ENCODE measurements at regions not wholly inside any gene's neighbourhood (a gene's known extent, or its start where the extent isn't known, plus 50 kb on each side); places are given as distances from the start of the nearest gene placed in this dataset.
"Not testable (repeated sequence)": the region's sequence is repeated elsewhere in the genome, so short reads cannot be mapped to it uniquely, and the experiment has no call there.

DNA sequence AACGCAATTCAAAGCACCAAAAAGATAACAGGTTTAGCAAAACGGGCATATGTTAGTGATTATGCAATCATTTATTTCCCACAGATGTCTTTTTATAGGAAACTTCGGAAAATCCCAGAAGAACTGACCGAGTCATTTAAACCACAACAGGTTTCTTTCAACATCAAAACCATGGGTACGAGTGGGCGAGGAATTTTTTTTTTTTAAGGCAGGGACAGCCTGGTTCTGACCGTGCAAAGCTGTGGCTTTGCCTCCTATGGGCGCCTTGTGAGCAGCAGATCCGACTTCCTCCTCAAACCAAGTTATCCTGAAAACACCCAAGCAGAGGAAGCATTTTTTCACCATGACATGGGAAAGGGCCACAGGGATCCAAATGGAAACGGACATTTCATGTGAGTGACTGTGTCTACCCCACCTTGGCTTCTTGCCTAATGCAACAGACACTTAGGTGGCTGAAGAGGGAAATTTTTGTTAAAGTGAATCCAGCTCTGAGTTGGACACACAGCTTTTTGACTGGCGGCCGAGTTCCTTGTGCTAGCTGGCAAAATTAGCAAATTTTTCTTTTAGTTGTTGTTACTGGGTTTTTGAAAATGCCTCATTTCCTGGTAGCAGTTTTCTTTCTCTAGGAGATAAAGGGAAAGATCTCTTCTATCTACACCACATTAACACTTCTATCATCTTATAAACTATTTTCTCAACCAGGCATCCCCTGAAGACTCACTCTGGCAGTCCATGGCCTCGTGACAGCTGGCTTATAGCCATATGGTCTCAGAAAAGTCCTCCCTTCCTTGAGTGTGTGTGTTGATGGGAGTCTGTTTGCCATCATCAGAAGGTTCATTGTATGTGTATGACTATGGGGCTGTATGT is 487.4 kb upstream of the ZEB2 start:
- no peak for DNase-seq (ENCODE audit: low read depth, low spot score)

DNA sequence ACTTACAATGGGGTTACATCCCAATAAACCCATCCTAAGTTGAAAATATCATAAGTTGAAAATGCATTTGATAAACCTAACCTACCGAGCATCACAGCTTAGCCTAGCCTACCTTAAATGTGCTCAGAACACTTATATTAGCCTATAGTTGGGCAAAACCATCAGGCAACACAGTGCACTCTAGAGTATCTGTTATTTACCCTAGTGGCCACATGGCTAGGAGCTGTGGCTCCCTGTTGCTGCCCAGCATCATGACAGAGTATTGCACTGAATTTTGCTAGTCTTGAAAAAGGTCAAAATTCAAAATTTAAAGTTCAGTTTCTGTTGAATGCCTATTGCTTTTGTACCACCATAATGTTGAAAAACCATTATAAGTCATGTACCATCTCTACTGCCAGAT is 482.7 kb upstream of the ZEB2 start:
- DNase-seq (ENCODE audit: low read depth, low spot score): no peak

DNA sequence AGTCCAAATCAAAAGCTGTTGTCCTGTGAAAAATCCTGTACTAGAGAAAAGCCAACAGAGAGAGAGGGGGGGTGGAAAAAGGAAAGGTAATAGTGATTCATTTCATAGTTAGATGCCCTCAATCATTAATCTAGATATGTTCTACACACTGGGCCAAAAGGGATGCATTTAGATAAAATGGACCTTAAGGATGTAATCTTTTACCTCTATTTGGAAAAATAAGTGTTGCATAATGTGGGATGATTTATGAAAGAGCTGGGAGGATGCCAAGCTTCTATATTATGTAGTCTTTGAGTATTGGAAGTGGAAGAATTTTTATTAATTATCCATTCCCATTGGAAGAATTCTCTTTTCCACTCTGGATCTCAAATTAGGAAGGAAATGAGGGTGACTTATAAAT is 480.5 kb upstream of the ZEB2 start:
- no peak for DNase-seq (ENCODE audit: low read depth, low spot score)

DNA sequence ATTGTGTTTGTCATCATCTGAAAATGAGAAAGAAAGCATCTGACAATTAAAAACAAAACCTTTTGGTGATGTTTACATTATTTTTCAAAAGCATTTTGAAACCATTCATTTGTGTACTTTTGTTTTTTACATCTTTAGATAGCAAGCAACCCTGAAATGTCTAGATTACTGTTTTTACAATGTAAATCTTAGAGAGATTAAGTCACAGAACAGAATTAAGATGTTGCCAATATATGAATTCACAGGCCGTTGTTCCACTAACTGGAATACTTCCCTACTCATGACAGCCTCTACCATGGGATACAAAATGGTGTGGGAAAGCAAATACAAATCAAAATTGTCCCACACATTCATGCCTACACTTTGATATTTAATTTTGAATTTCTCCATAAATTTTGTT is 480.0 kb upstream of the ZEB2 start:
- DNase-seq (ENCODE audit: low read depth, low spot score): no peak

DNA sequence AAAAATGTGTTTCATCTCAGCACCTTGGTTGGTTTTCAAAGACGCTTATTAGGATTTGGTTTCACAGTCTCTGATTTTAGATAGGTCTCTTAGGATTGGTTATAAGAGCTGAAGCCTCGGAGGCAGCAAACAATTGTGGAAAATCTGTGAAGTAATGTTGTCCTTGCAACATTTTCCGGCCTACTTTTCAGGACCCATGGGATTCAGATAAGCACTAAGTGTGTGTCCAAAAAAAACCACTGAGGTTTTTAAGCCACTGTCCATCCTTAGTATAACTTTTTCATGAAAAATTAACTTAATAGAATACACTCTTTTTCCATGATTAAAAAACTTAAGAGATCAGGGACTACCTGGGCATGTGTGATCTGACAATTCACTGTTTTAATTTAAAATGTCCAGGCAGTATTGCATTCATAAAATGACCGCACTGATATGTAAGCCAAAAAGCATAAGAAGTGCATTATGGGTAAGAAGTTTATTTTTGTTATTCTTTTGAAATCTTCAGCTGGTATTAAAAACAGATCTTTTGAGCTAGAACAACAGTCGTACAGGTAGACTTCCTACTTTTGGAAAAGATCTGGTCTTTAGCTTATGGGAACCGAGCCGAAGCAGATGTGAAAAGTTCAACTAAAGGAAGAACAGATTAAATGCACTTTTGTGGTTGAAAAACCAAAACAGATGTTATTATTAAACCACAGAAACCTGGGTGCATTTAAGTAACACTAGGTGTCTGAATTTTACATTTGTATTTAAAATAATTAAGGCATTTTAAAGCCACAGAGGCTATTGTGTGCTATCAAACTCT is 479.4 kb upstream of the ZEB2 start:
- DNase-seq (ENCODE audit: low read depth, low spot score): no peak

DNA sequence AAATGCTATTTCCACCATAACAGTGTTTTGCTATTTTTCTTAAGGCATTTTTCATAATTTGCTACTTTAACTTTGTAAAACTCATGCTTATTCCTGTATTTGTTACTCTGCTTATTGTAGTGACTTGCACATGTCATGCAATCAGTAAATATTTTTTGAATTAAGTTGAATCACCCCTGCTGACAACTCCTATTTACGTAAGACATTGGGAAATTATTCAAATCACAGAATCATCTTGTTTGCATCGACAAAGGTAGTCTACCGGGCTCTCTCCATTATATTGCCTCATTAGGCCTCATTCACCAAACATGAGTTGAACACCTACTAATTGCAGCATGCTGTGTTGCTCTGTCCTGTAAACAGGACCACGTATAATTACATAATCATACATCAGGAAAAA is 478.5 kb upstream of the ZEB2 start:
- no peak for DNase-seq (ENCODE audit: low read depth, low spot score)

DNA sequence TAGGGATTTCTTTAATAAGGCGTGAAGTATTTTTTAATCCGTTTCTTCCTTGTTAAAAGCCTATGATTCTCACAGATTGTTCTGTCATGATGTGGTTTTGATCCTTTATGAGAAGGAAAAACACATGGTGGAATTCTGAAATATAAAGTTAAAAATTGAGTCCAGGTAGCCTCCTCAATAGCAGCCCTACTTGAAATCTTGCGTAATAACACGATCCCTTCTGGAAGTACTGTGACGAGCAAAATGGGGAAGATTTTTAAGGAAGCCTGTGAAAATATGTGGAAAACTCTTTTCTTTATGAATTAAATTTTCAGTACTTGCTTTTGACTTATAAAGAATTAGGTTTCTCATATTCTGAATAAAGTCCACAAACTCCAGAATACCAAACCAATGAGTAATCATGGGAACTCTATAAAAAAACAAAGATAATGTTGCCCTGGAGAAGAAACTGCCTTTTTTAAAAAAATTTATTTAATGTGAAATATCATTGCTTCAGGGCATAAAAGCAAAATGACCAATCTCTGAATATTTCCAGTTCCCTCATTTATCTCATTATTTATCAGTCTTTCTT is 476.4 kb upstream of the ZEB2 start:
- no peak for DNase-seq (ENCODE audit: low read depth, low spot score)

DNA sequence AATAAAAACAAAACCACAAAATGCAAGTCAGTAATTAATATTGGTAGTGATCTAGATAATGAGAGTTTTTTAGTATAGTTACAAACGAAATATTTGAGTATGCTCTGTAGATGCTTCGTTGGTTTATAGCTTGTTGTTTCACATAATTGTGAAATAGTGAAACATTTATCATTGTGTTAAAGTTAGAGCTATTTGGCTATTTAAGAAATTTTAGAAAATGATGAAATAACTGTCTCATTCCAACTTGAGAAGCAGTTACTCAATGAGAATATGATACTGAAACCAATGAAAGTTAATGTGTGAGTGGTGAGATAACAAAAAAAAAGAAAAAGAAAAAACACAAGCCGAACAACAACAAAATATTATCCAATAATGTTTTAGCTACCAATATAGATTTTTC is 475.6 kb upstream of the ZEB2 start:
- no peak for DNase-seq (ENCODE audit: low read depth, low spot score)

DNA sequence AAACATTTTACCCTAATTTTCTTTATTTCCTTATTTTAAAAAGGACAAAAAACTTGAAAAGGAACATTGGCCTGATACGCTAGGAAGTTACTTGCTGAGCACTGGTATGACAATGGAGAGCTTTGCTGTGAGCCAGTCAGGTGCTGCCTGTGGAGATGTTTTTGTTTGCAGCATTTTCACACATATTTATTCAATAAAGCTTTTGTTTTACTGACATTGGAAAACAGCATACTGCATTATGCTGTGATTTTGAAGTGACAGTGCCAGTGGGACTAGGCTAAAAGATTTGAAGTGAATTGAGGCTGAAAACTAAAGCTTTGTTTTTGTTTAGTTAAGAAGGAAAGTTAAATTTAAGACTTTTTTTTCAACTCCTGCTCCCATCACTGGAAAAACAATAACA is 470.7 kb upstream of the ZEB2 start:
- no peak for DNase-seq (ENCODE audit: low read depth, low spot score)

DNA sequence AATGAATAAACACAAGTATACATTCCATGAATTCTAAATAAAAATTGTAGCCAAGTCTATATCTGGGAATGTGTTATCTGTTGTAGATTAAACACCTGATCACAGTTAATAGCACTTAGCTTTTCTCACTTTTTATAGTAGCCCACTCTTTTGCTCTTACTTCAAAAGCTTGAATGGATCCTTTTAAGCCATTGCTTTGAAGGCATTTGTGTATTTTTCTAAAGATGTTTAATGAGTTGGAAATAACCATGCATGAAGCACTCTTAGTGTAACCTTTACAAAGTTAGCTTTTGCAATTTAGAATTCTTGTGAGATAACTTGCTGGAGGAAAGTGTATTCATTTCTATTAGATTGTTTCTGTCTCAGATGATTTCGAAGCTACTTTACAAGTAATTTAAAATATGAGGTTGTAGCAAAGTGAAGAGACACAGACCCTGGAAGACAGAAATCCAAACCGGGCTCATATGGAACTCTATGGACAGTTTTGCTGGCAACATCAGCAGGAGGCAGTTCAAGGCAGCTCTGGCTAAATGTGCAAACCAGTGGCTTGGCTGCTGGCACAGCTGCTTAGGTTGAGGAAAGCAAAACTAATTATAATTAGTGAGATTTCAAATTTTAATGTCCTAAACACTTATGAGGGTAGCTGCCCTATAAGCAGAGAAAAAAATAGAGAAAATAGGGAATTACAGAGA is 469.8 kb upstream of the ZEB2 start:
- DNase-seq (ENCODE audit: low read depth, low spot score): no peak

DNA sequence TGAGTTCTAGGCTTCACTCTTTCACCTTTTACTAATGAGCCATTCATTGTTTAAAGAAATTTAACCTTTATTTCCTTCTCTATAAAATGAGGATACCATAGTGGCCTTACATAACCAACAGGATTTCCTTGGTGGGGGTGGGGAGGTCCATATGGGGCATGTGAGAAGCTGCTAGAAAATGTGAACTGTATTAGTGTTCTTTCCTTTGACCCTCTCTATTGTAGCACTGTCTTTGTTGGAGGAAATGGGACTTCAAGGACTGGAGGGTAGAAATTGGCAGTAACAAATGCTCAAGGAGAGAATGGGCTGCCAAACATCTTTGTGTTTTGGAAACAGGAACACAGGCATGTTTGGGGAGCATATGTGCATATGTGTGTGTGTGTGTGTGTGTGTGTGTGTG is 468.7 kb upstream of the ZEB2 start:
- DNase-seq (ENCODE audit: low read depth, low spot score): no peak

DNA sequence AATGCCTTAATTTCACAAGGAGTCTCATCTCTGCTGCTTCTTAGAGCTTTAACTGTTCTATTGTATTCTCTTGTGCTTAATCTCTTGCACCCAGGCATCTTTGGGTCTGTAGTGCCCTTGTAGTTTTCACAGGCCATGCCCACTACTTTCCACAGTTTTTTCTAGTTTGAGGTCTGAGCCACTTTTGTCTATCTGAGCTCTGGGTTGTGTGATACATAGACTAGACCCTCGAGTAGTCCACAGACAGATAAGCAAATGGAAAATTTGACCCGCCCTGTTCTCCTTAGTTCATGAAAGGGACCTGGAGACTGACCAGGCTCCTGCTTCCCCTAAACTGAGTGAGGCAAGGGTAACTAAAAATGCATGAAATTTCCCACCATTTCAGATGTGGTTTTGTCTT is 466.8 kb upstream of the ZEB2 start:
- DNase-seq (ENCODE audit: low read depth, low spot score): no peak

DNA sequence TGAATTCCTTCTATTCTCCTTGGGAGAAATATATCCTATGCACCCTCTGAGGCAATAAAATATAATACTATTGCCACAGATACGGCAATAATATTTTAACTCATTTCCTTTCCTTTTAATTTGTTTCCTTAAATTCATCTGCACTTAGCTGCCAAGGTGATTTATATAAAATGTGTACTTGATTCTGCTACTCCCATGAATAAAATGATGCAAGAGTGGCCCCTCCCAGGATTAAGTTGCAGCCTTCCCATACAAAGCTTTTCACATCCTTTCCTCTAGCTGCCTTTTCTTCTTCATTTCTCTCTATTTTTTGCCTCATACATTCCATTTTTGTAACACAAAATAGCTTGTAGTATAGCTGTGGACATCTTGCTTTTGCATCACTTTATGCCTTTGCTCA is 464.1 kb upstream of the ZEB2 start:
- DNase-seq (ENCODE audit: low read depth, low spot score): no peak

DNA sequence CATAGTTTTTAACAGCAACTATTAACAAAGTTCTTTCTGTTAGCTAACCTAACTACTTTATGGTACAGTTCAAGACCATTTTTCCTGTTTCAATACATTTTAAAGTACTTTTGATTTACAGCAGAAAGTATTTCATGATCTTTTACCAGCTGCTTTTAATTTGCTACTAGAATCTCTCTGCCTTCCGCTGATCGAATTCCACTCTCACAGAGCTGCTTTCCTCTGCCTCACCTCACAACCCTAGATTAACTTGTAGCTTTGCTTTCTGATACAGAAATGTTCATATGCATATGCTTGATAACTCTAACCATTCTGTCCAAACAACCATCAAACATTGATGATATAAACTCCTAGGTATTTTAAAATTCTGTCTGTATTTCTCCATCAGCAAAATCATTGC is 463.2 kb upstream of the ZEB2 start:
- no peak for DNase-seq (ENCODE audit: low read depth, low spot score)

DNA sequence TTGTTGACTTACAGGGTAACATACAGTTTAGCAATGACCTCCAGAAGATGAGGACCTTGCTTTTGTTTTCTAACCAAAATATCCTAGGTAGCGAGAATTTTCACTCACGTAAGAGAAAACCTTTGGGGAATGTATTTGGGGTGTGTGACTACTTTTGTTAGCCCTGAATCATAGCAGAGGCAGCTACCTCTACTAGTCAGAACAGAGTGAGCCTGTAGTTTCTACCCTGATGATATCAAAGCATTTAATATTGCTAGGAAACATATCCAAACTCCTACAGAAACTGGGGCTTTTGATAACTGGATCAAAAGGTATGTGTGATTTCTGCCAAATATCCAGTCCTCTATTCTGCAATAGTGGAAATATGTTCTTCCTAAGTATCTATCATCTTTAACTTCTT is 462.6 kb upstream of the ZEB2 start:
- no peak for DNase-seq (ENCODE audit: low read depth, low spot score)

DNA sequence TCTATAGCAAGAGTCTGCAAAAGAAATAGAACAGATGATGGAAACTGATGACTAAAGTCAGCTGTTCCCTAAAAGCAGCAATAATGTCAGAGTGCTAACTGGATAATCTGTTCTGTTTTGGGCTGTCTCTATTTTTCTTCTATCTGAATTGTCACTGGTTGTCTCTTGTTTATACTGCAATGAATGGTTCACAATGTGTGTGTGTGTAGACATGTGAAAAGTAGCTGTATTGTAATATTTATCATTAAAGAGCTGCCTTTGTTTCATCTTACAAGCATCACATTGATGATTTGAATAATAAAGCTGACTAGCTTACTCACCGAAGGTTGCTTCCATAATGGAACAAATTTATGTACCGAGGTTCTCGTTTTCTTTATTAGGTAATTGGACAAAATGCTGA is 456.0 kb upstream of the ZEB2 start:
- no peak for DNase-seq (ENCODE audit: low read depth, low spot score)

DNA sequence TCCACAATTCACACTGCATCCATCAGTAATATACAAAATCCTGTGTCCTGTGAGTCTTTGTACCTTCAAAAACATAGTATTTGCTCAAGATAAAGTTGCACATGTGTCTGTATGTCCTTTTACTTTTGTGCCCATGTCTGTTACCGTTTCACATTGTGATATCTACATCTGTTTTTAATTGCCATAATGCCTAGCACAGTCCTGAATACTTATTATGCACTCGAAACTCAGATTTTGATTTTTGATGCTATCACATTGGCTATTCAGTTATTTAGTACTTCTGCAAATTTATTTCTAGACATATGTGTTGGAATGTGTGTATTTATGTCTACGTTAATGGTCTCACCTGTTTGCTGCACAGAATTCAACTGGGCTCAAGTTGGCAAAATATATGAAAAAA is 452.8 kb upstream of the ZEB2 start:
- DNase-seq (ENCODE audit: low read depth, low spot score): no peak

DNA sequence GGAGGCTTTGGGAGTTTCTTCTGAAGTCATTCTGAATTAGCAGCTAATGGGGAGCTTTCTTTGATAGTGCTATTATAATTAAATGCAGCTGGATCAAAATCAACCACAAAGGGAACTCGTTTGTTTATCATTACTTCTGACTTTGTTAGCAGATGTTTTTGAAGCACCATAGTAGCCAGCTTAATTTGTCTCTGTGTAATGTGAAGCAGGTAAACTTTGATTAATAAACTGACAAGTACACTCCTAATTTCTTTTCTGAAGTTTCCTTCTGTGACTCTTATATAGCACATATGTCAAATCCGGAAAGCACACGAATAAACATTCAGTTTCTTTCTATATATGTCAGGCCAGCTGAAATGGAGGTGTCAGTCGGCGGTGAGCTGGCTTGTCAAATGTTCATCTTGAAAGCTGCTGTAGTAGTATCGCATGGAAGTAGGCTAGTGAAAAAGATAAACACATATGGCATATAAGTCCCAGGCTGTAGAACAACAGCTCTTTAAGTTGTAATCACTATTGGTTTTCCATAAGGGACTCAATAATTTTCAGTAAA is 451.9 kb upstream of the ZEB2 start:
- no peak for DNase-seq (ENCODE audit: low read depth, low spot score)

DNA sequence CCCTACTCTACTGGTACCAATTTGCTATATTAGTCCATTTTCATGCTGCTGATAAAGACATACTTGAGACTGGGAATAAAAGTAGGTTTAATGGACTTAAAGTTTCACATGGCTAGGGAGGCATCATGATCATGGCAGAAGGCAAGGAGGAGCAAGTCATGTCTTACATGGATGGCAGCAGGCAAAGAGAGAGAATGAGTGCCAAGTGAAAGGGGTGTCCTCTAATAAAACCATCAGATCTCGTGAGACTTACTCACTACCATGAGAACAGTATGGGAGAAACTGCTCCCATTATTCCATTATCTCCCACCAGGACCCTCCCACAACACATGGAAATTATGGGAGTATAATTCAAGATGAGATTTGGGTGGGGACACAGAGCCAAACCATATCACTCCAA is 450.5 kb upstream of the ZEB2 start:
- not testable (repeated sequence) for DNase-seq (ENCODE audit: low read depth, low spot score)

DNA sequence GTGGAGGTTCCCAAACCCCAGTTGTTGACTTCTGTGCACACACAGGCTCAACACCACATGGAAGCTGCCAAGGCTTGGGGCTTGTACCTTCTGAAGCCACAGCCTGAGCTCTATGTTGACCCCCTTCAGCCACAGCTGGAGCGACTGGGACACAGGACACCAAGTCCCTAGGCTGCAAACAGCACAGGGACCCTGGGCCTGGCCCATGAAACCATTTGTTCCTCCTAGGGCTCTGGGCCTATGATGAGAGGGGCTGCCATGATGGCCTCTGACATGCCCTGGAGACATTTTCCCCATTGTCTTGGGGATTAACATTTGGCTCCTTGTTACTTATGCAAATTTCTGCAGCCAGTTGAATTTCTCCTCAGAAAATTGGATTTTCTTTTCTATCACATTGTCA is 449.6 kb upstream of the ZEB2 start:
- DNase-seq (ENCODE audit: low read depth, low spot score): not testable (repeated sequence)

DNA sequence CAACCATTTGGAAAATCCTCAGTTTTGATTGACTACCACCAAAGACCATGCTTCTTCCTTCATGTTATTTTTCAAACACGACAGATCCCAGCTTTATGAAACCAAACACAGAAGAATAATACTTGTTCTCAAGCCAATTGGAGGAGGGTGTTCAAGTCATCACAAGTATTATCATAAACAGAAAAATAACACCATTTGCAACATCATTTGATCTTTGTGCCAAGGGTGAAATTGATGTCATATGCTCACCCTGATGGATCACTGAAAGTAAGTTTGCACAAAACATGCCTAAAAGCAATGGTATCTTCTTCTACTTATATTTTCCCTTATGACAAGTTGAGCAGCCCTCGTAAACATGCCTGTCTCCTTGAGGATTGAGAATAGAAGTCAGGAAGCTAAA is 448.0 kb upstream of the ZEB2 start:
- no peak for DNase-seq (ENCODE audit: low read depth, low spot score)

DNA sequence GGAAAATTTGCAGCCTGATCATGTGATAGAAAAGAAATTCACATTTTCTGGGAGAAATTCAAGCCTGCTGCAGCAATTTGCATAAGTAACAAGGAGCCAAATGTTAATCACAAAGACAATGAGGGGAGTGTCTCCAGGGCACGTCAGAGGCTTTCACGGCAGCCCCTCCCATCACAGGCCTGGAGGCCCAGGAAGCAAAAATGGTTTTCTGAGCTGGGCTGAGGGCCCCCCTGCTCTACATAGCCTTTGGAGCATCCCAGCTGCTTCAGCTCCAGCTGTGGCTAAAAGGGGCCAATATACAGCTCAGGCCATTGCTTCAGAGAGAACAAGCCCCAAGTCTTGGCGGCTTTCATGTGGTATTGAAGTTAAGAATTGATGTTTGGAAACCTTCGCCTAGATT is 445.3 kb upstream of the ZEB2 start:
- no peak for DNase-seq (ENCODE audit: low read depth, low spot score)
